H1 (cell line): ENCODE measurements at regions not wholly inside any gene's neighbourhood (a gene's known extent, or its start where the extent isn't known, plus 50 kb on each side); places are given as distances from the start of the nearest gene placed in this dataset.

Experiments used
- CTCF ChIA-PET: fragments of 300-600 bp; sonication (Branson Sonifier 250); formaldehyde crosslinking; loops from one replicate; lab custom pipeline; 2021; ENCODE audit not compliant: partially characterized antibody; lab: Charles Lee
- POLR2A ChIA-PET: fragments of 300-600 bp; sonication (Branson Sonifier 250); formaldehyde crosslinking; loops from one replicate; lab custom pipeline; 2021; ENCODE audit warnings: inconsistent platforms; ENCODE audit not compliant: partially characterized antibody; lab: Charles Lee
- DNase-seq, 2 experiments: peaks; one replicate each; pipeline versions ENCODE4 v3.0.0 to v3.0.0-alpha.2; 2010 to 2022; ENCODE audit warnings: low spot score in 2 of 2, low read depth in 1 of 2, mixed read lengths in 1 of 2
- FAIRE-seq: peaks from 2 replicates; lab custom pipeline; 2011; peaks lifted over from hg19 to GRCh38; lab: Jason Lieb, UNC
- H2AFZ ChIP-seq: 2 replicates; pipeline ENCODE4 v1.8.1; 2012; ENCODE audit warnings: low read length, inconsistent platforms
- H2AK5ac ChIP-seq: 2 replicates; pipeline ENCODE4 v1.6.1; 2013; ENCODE audit warnings: low read depth, low read length
- H2BK120ac ChIP-seq: replicated peaks from 2 replicates; pipeline ENCODE3; 2013; ENCODE audit warnings: low read depth, low read length, inconsistent platforms
- H2BK12ac ChIP-seq: 2 replicates; pipeline ENCODE4 v1.6.1; 2013; ENCODE audit warnings: low read depth, low read length
- H2BK15ac ChIP-seq: 2 replicates; pipeline ENCODE4 v1.6.1; 2013; ENCODE audit warnings: low read length
- H2BK20ac ChIP-seq: 2 replicates; pipeline ENCODE4 v1.6.1; 2013; ENCODE audit warnings: low read length
- H2BK5ac ChIP-seq: 2 replicates; pipeline ENCODE4 v1.6.1; 2013; ENCODE audit warnings: low read depth, low read length
- H3K14ac ChIP-seq: 2 replicates; pipeline ENCODE4 v1.6.1; 2013; ENCODE audit warnings: inconsistent platforms; ENCODE audit not compliant: insufficient read length
- H3K18ac ChIP-seq: 2 replicates; pipeline ENCODE4 v1.6.1; 2013; ENCODE audit warnings: low read length; ENCODE audit errors: extremely low read depth
- H3K23ac ChIP-seq: 2 replicates; pipeline ENCODE4 v1.6.1; 2013; ENCODE audit warnings: inconsistent platforms; ENCODE audit not compliant: insufficient read length
- H3K23me2 ChIP-seq: 2 replicates; pipeline ENCODE4 v1.6.1; 2013; ENCODE audit warnings: low read depth, low read length
- H3K27ac ChIP-seq: 2 replicates; pipeline ENCODE4 v1.6.1; 2011; ENCODE audit warnings: low read depth, low read length, inconsistent platforms
- H3K27me3 ChIP-seq, 4 experiments: replicated peaks in 1 of 4; 1 replicate in 1 of 4; 2 replicates in 3 of 4; pipeline versions ENCODE4 v1.6.1 to v1.8.1; 2011 to 2013; ENCODE audit warnings: low read length in 3 of 4, mild to moderate bottlenecking in 3 of 4, inconsistent platforms in 2 of 4, mixed read lengths in 2 of 4, moderate library complexity in 1 of 4; ENCODE audit not compliant: control insufficient read depth in 3 of 4, insufficient read depth in 3 of 4; ENCODE audit errors: extremely low read depth in 1 of 4
- H3K36me3 ChIP-seq, 4 experiments: 2 replicates each; pipeline versions ENCODE4 v1.6.1 to v1.8.1; 2011 to 2013; ENCODE audit warnings: mild to moderate bottlenecking in 4 of 4, low read length in 3 of 4, moderate library complexity in 2 of 4, control low read depth in 1 of 4, inconsistent platforms in 1 of 4; ENCODE audit not compliant: insufficient read depth in 4 of 4, control insufficient read depth in 2 of 4
- H3K4ac ChIP-seq: replicated peaks from 2 replicates; pipeline ENCODE3; 2013; ENCODE audit warnings: low read length, low read depth, mixed read lengths, inconsistent platforms; ENCODE audit not compliant: insufficient read length
- H3K4me1 ChIP-seq, 4 experiments: replicated peaks in 1 of 4; 1 replicate in 1 of 4; 2 replicates in 3 of 4; pipeline versions ENCODE4 v1.6.1 to v1.8.1; 2011 to 2013; ENCODE audit warnings: low read length in 3 of 4, inconsistent platforms in 2 of 4, mixed read lengths in 1 of 4; ENCODE audit not compliant: insufficient read depth in 4 of 4, control insufficient read depth in 3 of 4
- H3K4me2 ChIP-seq, 2 experiments: 2 replicates each; pipeline versions ENCODE4 v1.6.1 to v1.8.1; 2011 to 2013; ENCODE audit warnings: low read depth in 2 of 2, low read length in 2 of 2, control low read depth in 1 of 2, inconsistent platforms in 1 of 2, mild to moderate bottlenecking in 1 of 2; ENCODE audit not compliant: insufficient read depth in 1 of 2
- H3K4me3 ChIP-seq, 4 experiments: fragments of 200-600, 300-600 bp in 1 of 4; sonication (generic), shearing (Covaris generic), sonication (Bioruptor Twin) in 1 of 4; 2 replicates each; pipeline versions ENCODE4 v1.5.1 to v1.8.1; 2011 to 2016; ENCODE audit warnings: low read length in 4 of 4, low read depth in 3 of 4, control low read depth in 2 of 4, inconsistent platforms in 2 of 4, mild to moderate bottlenecking in 2 of 4, mixed read lengths in 1 of 4, moderate library complexity in 1 of 4; ENCODE audit not compliant: insufficient read depth in 2 of 4; ENCODE audit errors: extremely low read depth in 1 of 4
- H3K56ac ChIP-seq: replicated peaks from 2 replicates; pipeline ENCODE3; 2013; ENCODE audit warnings: low read depth, mild to moderate bottlenecking, mixed read lengths, low read length, inconsistent platforms; ENCODE audit not compliant: insufficient read length
- H3K79me1 ChIP-seq: 2 replicates; pipeline ENCODE4 v1.6.1; 2013; ENCODE audit warnings: low read depth, low read length, control low read depth
- H3K79me2 ChIP-seq, 2 experiments: 2 replicates each; pipeline versions ENCODE4 v1.6.1 to v1.8.1; 2012 to 2013; ENCODE audit warnings: low read length in 2 of 2, mild to moderate bottlenecking in 2 of 2, inconsistent platforms in 1 of 2; ENCODE audit not compliant: insufficient read depth in 2 of 2, control insufficient read depth in 1 of 2
- H3K9ac ChIP-seq, 4 experiments: replicated peaks in 1 of 4; 1 replicate in 1 of 4; 2 replicates in 3 of 4; pipeline versions ENCODE4 v1.6.1 to v1.8.1; 2011 to 2013; ENCODE audit warnings: low read depth in 3 of 4, low read length in 3 of 4, control low read depth in 2 of 4, mild to moderate bottlenecking in 2 of 4, moderate library complexity in 2 of 4, inconsistent platforms in 1 of 4; ENCODE audit errors: extremely low read depth in 1 of 4
- H3K9me3 ChIP-seq, 2 experiments: 2 replicates each; pipeline versions ENCODE4 v1.6.1 to v1.8.1; 2012 to 2013; ENCODE audit warnings: mild to moderate bottlenecking in 2 of 2, moderate library complexity in 2 of 2, control low read depth in 1 of 2, inconsistent platforms in 1 of 2, low read depth in 1 of 2, low read length in 1 of 2, mixed read lengths in 1 of 2; ENCODE audit not compliant: insufficient read depth in 2 of 2
- H4K20me1 ChIP-seq, 2 experiments: replicated peaks in 1 of 2; 2 replicates each; pipeline versions ENCODE3 to v1.8.1; 2011 to 2013; ENCODE audit warnings: inconsistent platforms in 2 of 2, low read length in 2 of 2, mild to moderate bottlenecking in 1 of 2; ENCODE audit not compliant: insufficient read depth in 2 of 2, control insufficient read depth in 1 of 2
- H4K5ac ChIP-seq: 2 replicates; pipeline ENCODE4 v1.6.1; 2013; ENCODE audit warnings: low read length, low read depth, mixed read lengths, inconsistent platforms; ENCODE audit not compliant: insufficient read length
- H4K8ac ChIP-seq: 2 replicates; pipeline ENCODE4 v1.8.0; 2013; ENCODE audit warnings: mild to moderate bottlenecking, moderate library complexity, low read length, inconsistent platforms; ENCODE audit not compliant: insufficient read depth; ENCODE audit errors: extremely low read depth
- H4K91ac ChIP-seq: replicated peaks from 2 replicates; pipeline ENCODE3; 2013; ENCODE audit warnings: low read length, mixed read lengths, inconsistent platforms; ENCODE audit not compliant: insufficient read length
- BCL11A ChIP-seq, 2 experiments: IDR thresholded peaks; one replicate each; pipeline ENCODE4 v1.6.1; 2011; ENCODE audit warnings: low read depth in 2 of 2, low read length in 2 of 2, mild to moderate bottlenecking in 2 of 2
- CBX8 ChIP-seq: fragments of 300-800, 300-1000 bp; sonication (generic); IDR thresholded peaks from 2 replicates; pipeline ENCODE4 v1.7.1; 2016; ENCODE audit warnings: low read depth, low read length, borderline replicate concordance
- CREB1 ChIP-seq: IDR thresholded peaks from 2 replicates; pipeline ENCODE4 v1.6.1; 2012; ENCODE audit warnings: inconsistent platforms
- GTF2F1 ChIP-seq: IDR thresholded peaks from 2 replicates; pipeline ENCODE4 v1.6.1; 2012; ENCODE audit warnings: low read depth, low read length, improper control_type of control experiment, borderline replicate concordance
- HDAC2 ChIP-seq, 2 experiments: fragments of 300-600 bp in 1 of 2; sonication (generic) in 1 of 2; IDR thresholded peaks; 2 replicates each; pipeline ENCODE4 v1.6.1; 2011 to 2012; ENCODE audit warnings: low read depth in 2 of 2, low read length in 2 of 2, mild to moderate bottlenecking in 2 of 2, moderate library complexity in 2 of 2, borderline replicate concordance in 1 of 2, inconsistent platforms in 1 of 2
- HDAC6 ChIP-seq: IDR thresholded peaks from one replicate; pipeline ENCODE4 v1.7.1; 2012; ENCODE audit warnings: low read depth, mild to moderate bottlenecking, inconsistent platforms, low read length, moderate library complexity
- JUN ChIP-seq: IDR thresholded peaks from 2 replicates; pipeline ENCODE4 v1.6.1; 2011; ENCODE audit warnings: low read depth, mild to moderate bottlenecking, improper control_type of control experiment, low read length
- MAFK ChIP-seq: IDR thresholded peaks from 2 replicates; pipeline ENCODE4 v1.6.1; 2012; ENCODE audit warnings: low read depth, mild to moderate bottlenecking, improper control_type of control experiment, low read length
- NRF1 ChIP-seq: IDR thresholded peaks from 2 replicates; pipeline ENCODE4 v1.6.1; 2011; ENCODE audit warnings: mild to moderate bottlenecking, low read depth, low read length, improper control_type of control experiment
- POLR2A ChIP-seq, 2 experiments: IDR thresholded peaks; 1 replicate in 1 of 2; 2 replicates in 1 of 2; pipeline ENCODE4 v1.6.1; 2011; ENCODE audit warnings: low read depth in 2 of 2, low read length in 2 of 2, mild to moderate bottlenecking in 2 of 2; ENCODE audit errors: control extremely low read depth in 1 of 2
- POLR2AphosphoS5 ChIP-seq: IDR thresholded peaks from 2 replicates; pipeline ENCODE4 v1.6.1; 2011; ENCODE audit warnings: low read depth, low read length
- SRF ChIP-seq: IDR thresholded peaks from 2 replicates; pipeline ENCODE4 v1.6.1; 2011; ENCODE audit warnings: mild to moderate bottlenecking, low read depth, low read length, moderate library complexity
- TEAD4 ChIP-seq: IDR thresholded peaks from 2 replicates; pipeline ENCODE4 v1.6.1; 2012; ENCODE audit warnings: low read depth, low read length, inconsistent platforms, mixed read lengths
- WGBS, 2 experiments: shearing (Covaris generic) in 1 of 2; methylation state at CpG; one replicate each; pipeline versions ENCODE4 v1.1.6 to v1.1.7; 2013 to 2015; ENCODE audit warnings: low lambda C conversion rate in 2 of 2, mixed read lengths in 2 of 2, inconsistent platforms in 1 of 2, low coverage in 1 of 2, missing lambda C conversion rate in 1 of 2; ENCODE audit not compliant: insufficient replicate concordance in 2 of 2, insufficient coverage in 1 of 2, insufficient read length in 1 of 2; ENCODE audit errors: extremely low coverage in 1 of 2, missing lambda C conversion rate in 1 of 2; 5-methylcytosine and 5-hydroxymethylcytosine counted together

- ChIA-PET CTCF (interaction anchor here (0.6 to 4.2 kb wide), 8 partner anchors 9 to 430 kb away, joined by 3 to 26 read pairs (median 3); no protein-coding TSS in a partner anchor), POLR2A (interaction anchor here (1.0 to 1.8 kb wide), 7 partner anchors 9 to 332 kb away, joined by 3 to 7 read pairs (median 3); no protein-coding TSS in a partner anchor)
- Histone ChIP-seq H4K8ac (no peak overlapping the region), H3K27ac (peak overlapping the region; percentile 74), H3K36me3 (no peaks in the 10 kb centered on the region), H3K56ac (no peak overlapping the region), H3K27me3 (no peaks in the 10 kb centered on the region), H2BK5ac (peak overlapping the region; percentile 99; the same call in 1 of the 2 replicates), H3K79me2 (no peaks in the 10 kb centered on the region), H2AK5ac (no peak overlapping the region), H4K5ac (peak overlapping the region; percentile 55), H3K9ac (no peak overlapping the region), H2BK15ac (no peak overlapping the region), H3K9me3 (peaks cover 0 to 7% of the 10 kb centered on the region in 2 experiments), H3K4ac (no peak overlapping the region), H2AFZ (no peak overlapping the region), H2BK20ac (peak overlapping the region; percentile 51), H3K14ac (no peak overlapping the region), H3K4me1 (peaks cover 23 to 38% (median 31%) of the 10 kb centered on the region in 4 experiments), H3K79me1 (no peaks in the 10 kb centered on the region), H3K18ac (peak overlapping the region; percentile 95; the same call in 1 of the 2 replicates), H3K23ac (no peak overlapping the region), H4K20me1 (no peaks in the 10 kb centered on the region), H2BK12ac (0 out of 2 replicates have a peak overlapping the region, but pooled peaks have one; percentile 96), H3K4me3 (peak overlapping the region in 3 of 4 experiments; percentile 0 to 41 (median 17); a peak in 4 of 8 replicates), H3K23me2 (peaks cover 3% of the 10 kb centered on the region), H4K91ac (no peak overlapping the region), H2BK120ac (peak overlapping the region; percentile 93), H3K4me2 (peak overlapping the region; percentile 53 to 65)
- WGBS, 2 experiments: 12% methylated on average over 5 of the region's 5 CpGs; no CpG with 5 or more reads in 1 of the 2 experiments
- DNase-seq (peak in 1 of 2 experiments; percentile 60), FAIRE-seq (peak; percentile 95)
- TF ChIP-seq HDAC6 (no peak), NRF1 (no peak), BCL11A (IDR thresholded peaks at IDR 0.05; ENCODE audit: low read depth in 2 of 2, low read length in 2 of 2) (no peak), HDAC2 (IDR thresholded peaks at IDR 0.05; ENCODE audit: borderline replicate concordance in 1 of 2, low read depth in 2 of 2, low read length in 2 of 2) (0 out of 4 replicates have a peak, but pooled peaks of 1 of the 2 experiments have one; percentile 33), GTF2F1 (no peak), POLR2AphosphoS5 (no peak), MAFK (no peak), CREB1 (peak; percentile 71), POLR2A (IDR thresholded peaks at IDR 0.05; ENCODE audit: control extremely low read depth in 1 of 2, low read depth in 2 of 2, low read length in 2 of 2) (no peak), SRF (no peak), CBX8 (no peak), JUN (no peak), TEAD4 (peak; percentile 76)
Observed at GRCh38 chr1:229093609-229094336, 177.1 kb upstream of the RAB4A start.
